HCT116 (cell line): ENCODE measurements at regions not wholly inside any gene's neighbourhood (a gene's known extent, or its start where the extent isn't known, plus 50 kb on each side); places are given as distances from the start of the nearest gene placed in this dataset.

ENCODE experiments used
- CTCF ChIP-seq, 3 experiments: fragments of 200-600 bp in 1 of 3; sonication (generic) in 1 of 3; IDR thresholded peaks in 2 of 3; conservative IDR thresholded peaks in 1 of 3; 2 replicates each; pipeline ENCODE4 v1.5.1; 2012 to 2017; ENCODE audit warnings: low read depth in 2 of 3, low read length in 2 of 3, antibody characterized with exemption in 1 of 3, borderline replicate concordance in 1 of 3, control low read depth in 1 of 3, mild to moderate bottlenecking in 1 of 3, mixed read lengths in 1 of 3, mixed run types in 1 of 3, moderate library complexity in 1 of 3; ENCODE audit not compliant: insufficient read depth in 1 of 3
- EZH2 ChIP-seq: fragments of 200-600 bp; sonication (generic); IDR thresholded peaks from 2 replicates; pipeline ENCODE4 v1.6.1; 2017; ENCODE audit warnings: antibody characterized with exemption, mixed run types
- POLR2A ChIP-seq: IDR thresholded peaks from 2 replicates; pipeline ENCODE4 v1.7.0; 2011; ENCODE audit warnings: borderline replicate concordance; ENCODE audit not compliant: insufficient read depth, insufficient read length; ENCODE audit errors: extremely low read depth
- YY1 ChIP-seq: IDR thresholded peaks from 2 replicates; pipeline ENCODE4 v1.6.1; 2011; ENCODE audit warnings: low read length, low read depth, moderate library complexity, mild to moderate bottlenecking; ENCODE audit not compliant: insufficient replicate concordance; ENCODE audit errors: extremely low read depth
- TF ChIP-seq, protein P1 (sequence below): IDR thresholded peaks from 2 replicates; pipeline ENCODE4 v1.6.1; 2011; ENCODE audit warnings: mild to moderate bottlenecking, low read length, moderate library complexity; ENCODE audit not compliant: insufficient replicate concordance; ENCODE audit errors: extremely low read depth

GRCh38 chr10:91726355-91726754 lies 71.9 kb upstream of the TNKS2 start:
- TF ChIP-seq CTCF (IDR thresholded peaks at IDR 0.05 in 2 of 3, conservative IDR thresholded peaks at IDR 0.05 in 1 of 3; ENCODE audit: borderline replicate concordance in 1 of 3, insufficient read depth in 1 of 3, low read depth in 2 of 3, low read length in 2 of 3): no peak
- TF ChIP-seq YY1: no peak
- TF ChIP-seq, protein P1, sequence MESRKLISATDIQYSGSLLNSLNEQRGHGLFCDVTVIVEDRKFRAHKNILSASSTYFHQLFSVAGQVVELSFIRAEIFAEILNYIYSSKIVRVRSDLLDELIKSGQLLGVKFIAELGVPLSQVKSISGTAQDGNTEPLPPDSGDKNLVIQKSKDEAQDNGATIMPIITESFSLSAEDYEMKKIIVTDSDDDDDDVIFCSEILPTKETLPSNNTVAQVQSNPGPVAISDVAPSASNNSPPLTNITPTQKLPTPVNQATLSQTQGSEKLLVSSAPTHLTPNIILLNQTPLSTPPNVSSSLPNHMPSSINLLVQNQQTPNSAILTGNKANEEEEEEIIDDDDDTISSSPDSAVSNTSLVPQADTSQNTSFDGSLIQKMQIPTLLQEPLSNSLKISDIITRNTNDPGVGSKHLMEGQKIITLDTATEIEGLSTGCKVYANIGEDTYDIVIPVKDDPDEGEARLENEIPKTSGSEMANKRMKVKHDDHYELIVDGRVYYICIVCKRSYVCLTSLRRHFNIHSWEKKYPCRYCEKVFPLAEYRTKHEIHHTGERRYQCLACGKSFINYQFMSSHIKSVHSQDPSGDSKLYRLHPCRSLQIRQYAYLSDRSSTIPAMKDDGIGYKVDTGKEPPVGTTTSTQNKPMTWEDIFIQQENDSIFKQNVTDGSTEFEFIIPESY: no peak
- no peak for TF ChIP-seq POLR2A
- TF ChIP-seq EZH2: no peak
